ENCODE measurements at regions not wholly inside any gene's neighbourhood (a gene's known extent, or its start where the extent isn't known, plus 50 kb on each side); places are given as distances from the start of the nearest gene placed in this dataset.
"Not testable (repeated sequence)": the region's sequence is repeated elsewhere in the genome, so short reads cannot be mapped to it uniquely, and the experiment has no call there.

GRCh38 chr12:114815026-114815795 lies 131.2 kb upstream of the TBX3 start:
- in situ Hi-C loops (cut with MboI; ENCODE audit: low sequenced_read_pairs), result no loop called here

GRCh38 chr12:114812858-114813761 lies 129.1 kb upstream of the TBX3 start:
- in situ Hi-C loops (cut with MboI; ENCODE audit: low sequenced_read_pairs), result no loop called here

- in situ Hi-C loops (cut with MboI; ENCODE audit: low sequenced_read_pairs), result no loop called here
Measured at GRCh38 chr12:114812384-114812783, 128.4 kb upstream of the TBX3 start.

GRCh38 chr12:114809097-114809496 lies 125.1 kb upstream of the TBX3 start:
- in situ Hi-C loops (cut with MboI; ENCODE audit: low sequenced_read_pairs), result no loop called here

GRCh38 chr12:114801381-114801780 lies 117.4 kb upstream of the TBX3 start:
- in situ Hi-C loops (cut with MboI; ENCODE audit: low sequenced_read_pairs), result not testable (repeated sequence)

GRCh38 chr12:114800566-114800965 lies 116.6 kb upstream of the TBX3 start:
- in situ Hi-C loops (cut with MboI; ENCODE audit: low sequenced_read_pairs), result not testable (repeated sequence)

- in situ Hi-C loops (cut with MboI; ENCODE audit: low sequenced_read_pairs), result no loop called here
Measured at GRCh38 chr12:114799574-114800487, 115.9 kb upstream of the TBX3 start.

GRCh38 chr12:114794049-114794558 lies 110.1 kb upstream of the TBX3 start:
- in situ Hi-C loops (cut with MboI; ENCODE audit: low sequenced_read_pairs), result no loop called here

- in situ Hi-C loops (cut with MboI; ENCODE audit: low sequenced_read_pairs), result no loop called here
Measured at GRCh38 chr12:114790276-114790675, 106.3 kb upstream of the TBX3 start.

GRCh38 chr12:114789821-114790220 lies 105.8 kb upstream of the TBX3 start:
- in situ Hi-C loops (cut with MboI; ENCODE audit: low sequenced_read_pairs), result no loop called here

- in situ Hi-C loops (cut with MboI; ENCODE audit: low sequenced_read_pairs), result no loop called here
Measured at GRCh38 chr12:114789276-114789675, 105.3 kb upstream of the TBX3 start.

- in situ Hi-C loops (cut with MboI; ENCODE audit: low sequenced_read_pairs), result no loop called here
Measured at GRCh38 chr12:114784526-114784925, 100.6 kb upstream of the TBX3 start.

- in situ Hi-C loops (cut with MboI; ENCODE audit: low sequenced_read_pairs), result no loop called here
Measured at GRCh38 chr12:114783089-114783618, 99.2 kb upstream of the TBX3 start.

GRCh38 chr12:114780746-114781399 lies 96.9 kb upstream of the TBX3 start:
- in situ Hi-C loops (cut with MboI; ENCODE audit: low sequenced_read_pairs), result no loop called here

GRCh38 chr12:114779647-114780046 lies 95.7 kb upstream of the TBX3 start:
- in situ Hi-C loops (cut with MboI; ENCODE audit: low sequenced_read_pairs), result no loop called here

- in situ Hi-C loops (cut with MboI; ENCODE audit: low sequenced_read_pairs), result no loop called here
Measured at GRCh38 chr12:114779186-114779585, 95.2 kb upstream of the TBX3 start.

GRCh38 chr12:114776731-114777442 lies 92.9 kb upstream of the TBX3 start:
- in situ Hi-C loops (cut with MboI; ENCODE audit: low sequenced_read_pairs), result no loop called here

- in situ Hi-C loops (cut with MboI; ENCODE audit: low sequenced_read_pairs), result no loop called here
Measured at GRCh38 chr12:114774699-114775098, 90.7 kb upstream of the TBX3 start.

GRCh38 chr12:114774197-114774596 lies 90.2 kb upstream of the TBX3 start:
- in situ Hi-C loops (cut with MboI; ENCODE audit: low sequenced_read_pairs), result no loop called here

All from HL-60/S4 (cell line).